IMR-90 (cell line): ENCODE measurements at regions not wholly inside any gene's neighbourhood (a gene's known extent, or its start where the extent isn't known, plus 50 kb on each side); places are given as distances from the start of the nearest gene placed in this dataset.

Source experiments
- ATAC-seq: fragments of 200-7000 bp; cut with Tn5 transposase; 2 replicates; pipeline ENCODE4 v1.9.1; 2020; ENCODE audit warnings: low read depth, mild to moderate bottlenecking, moderate library complexity
- BruUV-seq: library from RNA; stranded (reverse); fragments of 400-500 nt; replicated peaks from 2 replicates; lab custom pipeline; 2021; lab: Mats Ljungman, UMichigan
- CTCF ChIA-PET: fragments of 300-600 bp; formaldehyde crosslinking; extraction: SDS; loops from one replicate; lab custom pipeline; 2021; ENCODE audit warnings: antibody characterized with exemption; lab: Yijun Ruan, JAX
- POLR2A ChIA-PET: fragments of 300-600 bp; sonication (Branson Sonifier 250); formaldehyde crosslinking; loops from one replicate; lab custom pipeline; 2022; ENCODE audit warnings: antibody characterized with exemption; ENCODE audit not compliant: unreplicated experiment; lab: Charles Lee
- DNase-seq: peaks from one replicate; pipeline ENCODE4 v3.0.0; 2013
- H2AFZ ChIP-seq: replicated peaks from 2 replicates; pipeline ENCODE3; 2013; ENCODE audit warnings: low read length, mild to moderate bottlenecking; ENCODE audit not compliant: poor library complexity
- H2AK5ac ChIP-seq: 2 replicates; pipeline ENCODE4 v1.6.1; 2013; ENCODE audit warnings: low read depth, low read length, inconsistent platforms
- H2AK9ac ChIP-seq: replicated peaks from 2 replicates; pipeline ENCODE3; 2013; ENCODE audit warnings: mild to moderate bottlenecking, low read depth, low read length, moderate library complexity; ENCODE audit not compliant: poor library complexity
- H2BK120ac ChIP-seq: 2 replicates; pipeline ENCODE4 v1.6.1; 2013; ENCODE audit warnings: low read depth, low read length, inconsistent platforms
- H2BK15ac ChIP-seq: 3 replicates; pipeline ENCODE4 v1.6.1; 2013; ENCODE audit warnings: low read depth, low read length, inconsistent platforms
- H2BK20ac ChIP-seq: 2 replicates; pipeline ENCODE4 v1.6.1; 2013; ENCODE audit warnings: low read depth, mild to moderate bottlenecking, inconsistent platforms, low read length, moderate library complexity
- H2BK5ac ChIP-seq: 2 replicates; pipeline ENCODE4 v1.6.1; 2013; ENCODE audit warnings: mild to moderate bottlenecking, low read depth, low read length, inconsistent platforms; ENCODE audit not compliant: poor library complexity, severe bottlenecking
- H3K14ac ChIP-seq: replicated peaks from 2 replicates; pipeline ENCODE4 v1.6.1; 2013; ENCODE audit warnings: low read depth, low read length, inconsistent platforms
- H3K18ac ChIP-seq: 2 replicates; pipeline ENCODE4 v1.6.1; 2013; ENCODE audit warnings: low read depth, low read length, control low read depth
- H3K23ac ChIP-seq: 2 replicates; pipeline ENCODE4 v1.6.1; 2013; ENCODE audit warnings: low read depth, low read length, inconsistent platforms
- H3K27ac ChIP-seq: 2 replicates; pipeline ENCODE4 v1.5.1; 2013; ENCODE audit warnings: mild to moderate bottlenecking, control low read depth, low read length; ENCODE audit not compliant: insufficient read depth
- H3K27me3 ChIP-seq: 2 replicates; pipeline ENCODE4 v1.6.1; 2013; ENCODE audit warnings: low read length; ENCODE audit not compliant: control insufficient read depth, insufficient read depth
- H3K36me3 ChIP-seq: 2 replicates; pipeline ENCODE4 v1.6.1; 2013; ENCODE audit warnings: low read length, mixed read lengths; ENCODE audit not compliant: control insufficient read depth, insufficient read depth
- H3K4ac ChIP-seq: 2 replicates; pipeline ENCODE4 v1.6.1; 2013; ENCODE audit warnings: low read depth, low read length, inconsistent platforms
- H3K4me1 ChIP-seq: 2 replicates; pipeline ENCODE4 v1.6.1; 2013; ENCODE audit warnings: low read length, mixed read lengths; ENCODE audit not compliant: control insufficient read depth, insufficient read depth
- H3K4me2 ChIP-seq: 2 replicates; pipeline ENCODE4 v1.6.1; 2013; ENCODE audit warnings: low read depth, mild to moderate bottlenecking, control low read depth, low read length, moderate library complexity
- H3K4me3 ChIP-seq: 2 replicates; pipeline ENCODE4 v1.5.1; 2013; ENCODE audit warnings: low read depth, mild to moderate bottlenecking, control low read depth, low read length, moderate library complexity; ENCODE audit not compliant: insufficient read depth
- H3K56ac ChIP-seq: 2 replicates; pipeline ENCODE4 v1.6.1; 2013; ENCODE audit warnings: low read length, inconsistent platforms; ENCODE audit not compliant: insufficient read depth; ENCODE audit errors: extremely low read depth
- H3K79me1 ChIP-seq, 2 experiments: 2 replicates each; pipeline ENCODE4 v1.6.1; 2013; ENCODE audit warnings: low read length in 2 of 2, inconsistent platforms in 1 of 2, low read depth in 1 of 2
- H3K9ac ChIP-seq: 2 replicates; pipeline ENCODE4 v1.6.1; 2013; ENCODE audit warnings: low read depth, low read length, control low read depth
- H3K9me1 ChIP-seq: 2 replicates; pipeline ENCODE4 v1.6.1; 2013; ENCODE audit warnings: low read length, inconsistent platforms; ENCODE audit not compliant: insufficient read depth
- H3K9me3 ChIP-seq: 2 replicates; pipeline ENCODE4 v1.6.1; 2013; ENCODE audit warnings: low read length; ENCODE audit not compliant: control insufficient read depth, insufficient read depth
- H4K20me1 ChIP-seq: 2 replicates; pipeline ENCODE4 v1.6.1; 2013; ENCODE audit warnings: low read length, inconsistent platforms; ENCODE audit not compliant: insufficient read depth
- H4K5ac ChIP-seq: 2 replicates; pipeline ENCODE4 v1.6.1; 2013; ENCODE audit warnings: mild to moderate bottlenecking, low read depth, low read length, control low read depth
- H4K8ac ChIP-seq, 2 experiments: 2 replicates each; pipeline ENCODE4 v1.6.1; 2013; ENCODE audit warnings: low read depth in 2 of 2, low read length in 2 of 2, control low read depth in 1 of 2, inconsistent platforms in 1 of 2
- H4K91ac ChIP-seq: 2 replicates; pipeline ENCODE4 v1.6.1; 2013; ENCODE audit warnings: low read depth, low read length, inconsistent platforms; ENCODE audit not compliant: insufficient read depth
- ELK1 ChIP-seq: fragments of 150-350 bp; IDR thresholded peaks from 2 replicates; pipeline ENCODE4 v1.6.1; 2016; ENCODE audit warnings: low read depth, mild to moderate bottlenecking, low read length, moderate library complexity, borderline replicate concordance
- MXI1 ChIP-seq: IDR thresholded peaks from 2 replicates; pipeline ENCODE4 v1.6.1; 2012; ENCODE audit warnings: low read depth, mild to moderate bottlenecking, low read length, moderate library complexity, borderline replicate concordance
- NFE2L2 ChIP-seq: fragments of 150-350 bp; IDR thresholded peaks from 2 replicates; pipeline ENCODE4 v1.6.1; 2016; ENCODE audit warnings: low read depth, mild to moderate bottlenecking, low read length
- POLR2A ChIP-seq: IDR thresholded peaks from 2 replicates; pipeline ENCODE4 v1.6.1; 2012; ENCODE audit warnings: mild to moderate bottlenecking, low read depth, low read length
- RFX5 ChIP-seq: IDR thresholded peaks from 2 replicates; pipeline ENCODE4 v1.8.0; 2012; ENCODE audit warnings: low read depth, mild to moderate bottlenecking, low read length, moderate library complexity
- SMC3 ChIP-seq: fragments of 150-350 bp; IDR thresholded peaks from 2 replicates; pipeline ENCODE4 v1.6.1; 2016; ENCODE audit warnings: low read depth, mild to moderate bottlenecking, antibody characterized with exemption, low read length, moderate library complexity
- WGBS, 2 experiments: methylation state at CpG; one replicate each; pipeline versions ENCODE4 v1.1.5 to v1.1.7; 2013; ENCODE audit warnings: missing lambda C conversion rate in 2 of 2; ENCODE audit not compliant: insufficient read length in 1 of 2; ENCODE audit errors: extremely low coverage in 2 of 2; 5-methylcytosine and 5-hydroxymethylcytosine counted together
- dilution Hi-C: fragments of 300-500 bp; cut with HindIII; formaldehyde crosslinking; loops from one replicate; pipeline ENCODE4 v1.14.3; 2018; ENCODE audit warnings: low sequenced_read_pairs; ENCODE audit not compliant: unreplicated experiment
- in situ Hi-C: fragments of 300-500 bp; cut with MboI; formaldehyde crosslinking; loops from 3 replicates; pipeline ENCODE4 v1.14.3; 2019; ENCODE audit warnings: low sequenced_read_pairs, inconsistent platforms, mixed read lengths
- intact Hi-C: fragments of 100-400 bp; cut with micrococcal nuclease; formaldehyde crosslinking; loops from 2 replicates; pipeline ENCODE4 v1.10.0; 2022

GRCh38 chr2:198417836-198418235, 613.4 kb downstream of the PLCL1 start:
- intact Hi-C loops: no loop called here
- H4K8ac ChIP-seq: no peak overlapping the region
- no peak overlapping the region for H3K9ac ChIP-seq
- H2AK9ac ChIP-seq: no peak overlapping the region
- ATAC-seq (no peak), DNase-seq (no peak)
- no peaks in the 10 kb centered on the region for H4K20me1 ChIP-seq
- H3K79me1 ChIP-seq: no peaks in the 10 kb centered on the region
- H3K4me1 ChIP-seq: no peaks in the 10 kb centered on the region
- no peak overlapping the region for H2AK5ac ChIP-seq
- no peak overlapping the region for H2AFZ ChIP-seq
- no peak overlapping the region for H4K5ac ChIP-seq
- POLR2A ChIA-PET: no interaction called here
- H3K36me3 ChIP-seq: no peaks in the 10 kb centered on the region
- no peak overlapping the region for H3K14ac ChIP-seq
- no peaks in the 10 kb centered on the region for H3K9me1 ChIP-seq
- dilution Hi-C loops: no loop called here
- no peak overlapping the region for H2BK20ac ChIP-seq
- H3K27me3 ChIP-seq: no peaks in the 10 kb centered on the region
- no peak overlapping the region for H3K23ac ChIP-seq
- no peak overlapping the region for H3K27ac ChIP-seq
- in situ Hi-C loops: no loop called here
- H2BK5ac ChIP-seq: no peak overlapping the region
- BruUV-seq: no TSS peak
- no peak overlapping the region for H3K4me3 ChIP-seq
- no peak overlapping the region for H3K56ac ChIP-seq
- H3K18ac ChIP-seq: no peak overlapping the region
- no peak overlapping the region for H3K4ac ChIP-seq
- H3K9me3 ChIP-seq: no peaks in the 10 kb centered on the region; the same call in 1 of the 2 replicates
- no peak overlapping the region for H3K4me2 ChIP-seq
- no peak overlapping the region for H4K91ac ChIP-seq
- no peak overlapping the region for H2BK15ac ChIP-seq
- CTCF ChIA-PET: no interaction called here
- no CpG with 5 or more reads among the region's 3 CpGs for WGBS, 2 experiments
- H2BK120ac ChIP-seq: no peak overlapping the region
- TF ChIP-seq NFE2L2: no peak
- TF ChIP-seq SMC3: no peak
- TF ChIP-seq MXI1: no peak
- TF ChIP-seq ELK1: no peak
- no peak for TF ChIP-seq POLR2A
- no peak for TF ChIP-seq RFX5
